ENCODE measurements at regions not wholly inside any gene's neighbourhood (a gene's known extent, or its start where the extent isn't known, plus 50 kb on each side); places are given as distances from the start of the nearest gene placed in this dataset.

DNA sequence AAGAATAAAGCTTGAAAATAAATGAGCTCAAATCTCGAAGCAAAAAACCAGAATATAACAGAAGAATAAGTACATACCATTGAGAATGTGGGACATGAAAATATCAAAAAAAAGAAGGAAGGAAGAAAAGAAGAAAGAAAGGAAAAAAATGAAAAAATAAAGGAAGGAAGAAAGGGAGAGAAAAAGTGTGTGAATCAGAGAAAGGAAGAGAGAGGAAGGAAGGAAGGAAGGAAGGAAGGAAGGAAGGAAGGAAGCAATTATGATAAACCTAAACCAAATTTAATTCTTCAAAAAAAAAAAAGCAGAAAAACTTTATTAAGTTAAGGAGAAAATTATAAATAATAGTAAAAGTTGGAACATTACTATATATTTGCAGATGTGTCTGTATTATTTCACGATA lies 949.8 kb downstream of the NLGN4X start:
- no peak for DNase-seq

- DNase-seq = no peak
Observed at GRCh38 chrX:5265324-5265850, 963.3 kb downstream of the NLGN4X start.

GRCh38 chrX:5250106-5250505 lies 978.6 kb downstream of the NLGN4X start:
- no peak for DNase-seq

DNA sequence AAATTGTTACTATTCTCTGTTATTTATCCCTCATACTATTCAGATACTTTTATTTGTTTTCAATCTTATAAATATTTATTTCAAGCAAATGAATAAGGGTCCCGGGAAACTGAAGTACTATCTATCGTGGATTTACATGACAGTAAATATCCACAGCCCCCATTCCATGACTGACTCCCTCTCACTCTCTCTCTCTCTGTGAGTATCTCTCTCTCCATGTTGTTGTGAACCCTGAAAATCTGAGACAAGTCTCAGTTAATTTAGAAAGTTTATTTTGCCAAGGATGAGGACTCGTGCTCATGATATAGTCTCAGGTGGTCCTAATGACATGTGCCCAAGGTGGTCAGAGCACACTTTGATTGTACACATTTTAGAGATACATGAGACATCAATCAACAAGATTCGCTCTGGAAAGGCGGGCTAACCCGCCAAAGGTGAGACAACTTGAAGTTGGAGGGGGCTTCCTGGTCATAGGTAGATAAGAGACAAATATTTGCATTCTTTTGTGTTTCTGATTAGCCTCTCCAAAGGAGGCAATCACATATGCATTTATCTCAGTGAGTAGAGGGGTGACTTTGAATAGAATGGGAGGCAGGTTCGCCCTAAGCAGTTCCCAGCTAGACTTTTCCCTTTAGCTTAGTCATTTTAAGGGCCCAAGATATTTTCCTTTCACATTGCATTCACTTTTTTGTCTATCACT lies 986.4 kb downstream of the NLGN4X start:
- DNase-seq = no peak

DNA sequence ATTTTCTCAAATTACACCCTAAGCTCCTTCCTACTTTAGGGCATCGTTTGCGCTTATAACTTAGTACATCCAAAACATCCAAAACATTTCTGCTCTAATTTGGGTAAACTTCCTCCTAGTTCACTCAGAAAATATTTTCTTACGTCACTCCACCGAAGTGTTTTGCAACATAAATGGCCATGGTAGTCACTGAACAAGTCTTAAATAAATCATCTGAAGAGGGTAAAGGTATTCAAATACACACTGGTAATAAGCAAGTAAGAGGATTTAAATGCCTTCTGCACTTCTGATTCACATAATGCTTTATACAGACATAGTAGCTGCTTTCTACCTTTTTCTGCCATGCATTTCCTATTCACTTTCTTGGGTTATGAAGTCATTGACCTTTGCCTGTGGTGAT lies 991.9 kb downstream of the NLGN4X start:
- DNase-seq = no peak

DNA sequence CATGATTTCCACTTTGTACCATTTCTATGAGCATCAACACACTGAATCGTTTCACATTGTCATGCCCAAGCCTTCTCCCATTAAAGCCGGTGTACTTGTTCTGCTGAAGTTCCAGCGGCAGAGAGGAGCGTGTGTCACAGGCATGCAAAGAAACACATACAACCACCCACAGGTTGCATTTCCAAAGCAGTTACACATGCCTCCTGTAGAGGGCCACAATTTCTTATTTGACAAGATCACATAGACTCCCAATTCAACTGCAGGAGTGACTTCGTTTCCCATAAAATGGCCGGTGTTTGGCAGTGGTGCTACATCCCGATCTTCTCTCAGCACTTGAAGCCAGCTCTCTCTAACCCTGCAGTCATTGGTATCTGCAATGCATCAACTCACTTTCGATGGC lies 992.6 kb downstream of the NLGN4X start:
- no peak for DNase-seq

DNA sequence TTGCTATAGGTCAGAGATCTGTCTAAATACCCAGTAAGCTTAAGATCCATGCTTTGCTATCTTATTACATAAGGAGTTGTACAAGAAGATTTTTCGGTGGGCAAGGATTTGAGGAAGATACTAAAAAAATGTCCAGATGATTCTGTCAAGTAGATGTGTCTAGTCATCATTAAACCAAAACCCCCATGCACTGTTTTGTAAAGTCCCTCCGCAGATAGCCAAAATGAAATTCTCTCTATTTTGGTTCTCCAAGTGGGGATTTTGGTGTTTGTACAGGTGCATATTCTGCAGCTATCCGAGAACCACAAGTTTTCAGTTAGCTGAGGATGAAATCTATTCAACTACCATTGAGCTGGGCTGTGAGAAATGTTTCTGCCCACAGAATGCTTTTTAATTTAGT lies 994.8 kb downstream of the NLGN4X start:
- no peak for DNase-seq

DNA sequence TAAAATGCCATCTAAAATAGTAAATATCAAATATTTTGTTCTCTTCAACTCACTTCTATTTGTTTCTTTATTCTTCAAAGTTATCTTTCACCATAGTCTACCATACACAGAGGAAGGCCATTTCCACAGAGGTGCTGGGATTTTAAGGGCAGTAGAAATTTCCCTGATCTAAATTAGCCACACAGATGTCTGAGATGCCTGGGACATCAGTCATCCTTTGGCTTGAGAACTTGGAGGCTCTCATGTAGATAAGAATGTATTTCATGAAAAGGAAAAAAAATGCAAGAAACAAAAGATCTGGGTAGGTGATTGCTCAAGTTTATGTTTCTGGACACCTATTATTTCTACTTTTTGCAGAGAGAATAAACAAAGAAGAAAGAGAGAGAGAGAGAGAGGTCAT lies 1008.2 kb downstream of the NLGN4X start:
- DNase-seq = no peak

GRCh38 chrX:5194806-5195205 lies 1033.9 kb downstream of the NLGN4X start:
- no peak for DNase-seq

DNA sequence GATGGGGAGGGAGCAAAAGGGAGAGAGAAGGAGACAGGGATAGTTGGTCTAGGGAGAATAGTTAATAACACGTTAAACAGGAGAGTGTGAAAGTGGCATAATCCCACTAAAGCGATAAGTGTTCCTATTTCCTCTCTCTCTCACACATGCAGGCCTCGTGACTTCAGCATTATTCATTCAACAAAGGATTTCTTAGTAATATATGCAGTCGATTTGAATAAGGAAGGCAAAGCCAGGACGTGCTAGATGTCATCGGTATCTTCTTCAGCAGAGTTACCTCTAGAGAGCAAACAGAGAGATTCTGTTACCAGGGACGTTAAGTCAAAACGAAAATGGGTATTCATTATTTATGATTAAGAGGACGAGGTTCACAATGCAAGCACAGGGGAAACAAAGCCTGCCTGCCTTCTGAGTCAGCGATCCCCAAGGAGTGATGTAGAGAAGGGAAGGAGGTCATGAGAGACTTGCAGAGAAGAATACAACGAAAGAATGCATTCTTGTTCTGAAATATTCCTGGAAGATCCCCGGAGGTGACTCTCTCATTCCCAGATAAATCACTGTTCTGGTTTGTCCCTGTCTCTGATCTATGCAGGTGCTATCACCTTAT lies 1048.4 kb downstream of the NLGN4X start:
- no peak for DNase-seq

GRCh38 chrX:5176766-5177165 lies 1051.9 kb downstream of the NLGN4X start:
- no peak for DNase-seq

DNA sequence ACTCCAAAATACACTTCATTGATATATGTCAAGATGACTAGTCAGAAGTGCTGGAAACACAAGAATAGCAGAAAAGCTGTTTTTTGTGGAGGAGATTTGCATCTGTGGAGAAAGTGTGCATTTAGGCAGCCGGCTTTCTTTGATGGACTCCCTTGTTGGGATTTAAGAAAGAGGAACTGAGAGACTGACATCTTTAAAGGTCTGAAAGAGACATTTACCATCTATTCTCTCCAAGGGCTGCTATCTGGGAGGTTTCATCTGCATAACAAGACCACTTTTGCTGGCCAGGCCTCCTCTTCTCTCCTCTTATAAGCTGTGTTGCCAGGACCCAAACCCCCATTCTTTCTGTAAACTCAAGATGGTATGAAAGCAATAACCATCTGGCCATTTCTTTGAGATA lies 1065.0 kb downstream of the NLGN4X start:
- no peak for DNase-seq

DNA sequence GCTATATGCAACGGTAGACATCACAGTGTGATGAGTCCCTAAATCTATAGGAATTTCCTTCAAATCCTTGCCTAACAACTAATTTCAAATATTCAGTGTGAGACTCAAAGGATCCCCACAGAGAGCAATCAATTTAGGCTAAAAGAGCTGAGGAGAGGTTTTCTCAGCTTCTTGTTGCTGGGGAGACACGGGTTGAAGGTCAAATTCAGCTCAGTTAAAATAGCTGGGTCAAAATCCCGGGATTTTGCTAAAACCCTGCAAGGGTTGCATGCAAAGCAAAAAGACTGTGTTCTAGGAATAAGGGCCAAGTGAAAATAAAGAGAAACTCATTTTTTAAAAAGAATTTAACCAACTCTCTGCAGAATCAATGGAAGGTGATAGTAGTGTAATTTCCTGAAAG lies 1073.4 kb downstream of the NLGN4X start:
- no peak for DNase-seq

DNA sequence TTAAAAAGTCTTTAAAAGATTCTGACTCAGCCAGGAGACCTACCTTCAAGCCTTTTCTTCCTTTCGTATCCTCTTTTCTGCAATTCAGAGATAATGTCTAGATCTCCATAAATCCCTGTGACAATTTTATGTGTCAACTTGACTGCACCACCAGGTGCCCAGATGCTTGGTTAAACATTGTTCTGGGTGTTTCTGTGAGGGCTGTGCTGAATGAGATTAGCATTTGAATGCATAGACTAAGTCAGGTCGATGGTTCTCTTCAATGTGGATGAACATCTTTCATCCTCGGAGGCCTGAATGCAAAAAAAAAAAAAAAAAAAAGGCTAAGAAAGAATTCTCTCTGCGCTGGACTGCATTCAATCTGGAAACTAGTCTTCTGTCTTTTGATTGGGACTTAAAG lies 1082.7 kb downstream of the NLGN4X start:
- DNase-seq = no peak

DNA sequence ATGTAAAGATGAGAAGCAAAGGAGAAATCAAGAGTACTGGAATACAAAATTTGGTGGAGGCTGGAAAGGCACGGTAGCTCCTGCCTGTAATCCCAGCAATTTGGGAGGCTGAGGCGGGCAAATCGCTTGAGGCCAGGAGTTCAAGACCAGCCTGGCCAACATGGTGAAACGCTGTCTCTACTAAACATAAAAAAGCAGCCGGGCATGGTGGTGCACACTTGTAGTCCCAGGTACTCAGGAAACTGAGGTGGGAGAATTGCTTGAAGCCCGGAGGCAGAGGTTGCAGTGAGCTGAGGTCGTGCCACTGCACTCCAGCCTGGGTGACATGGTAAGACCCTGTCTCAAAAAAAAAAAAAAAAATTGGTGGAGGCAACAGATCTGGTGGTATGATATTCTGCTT lies 1086.0 kb downstream of the NLGN4X start:
- no peak for DNase-seq

GRCh38 chrX:5122181-5122678 lies 1106.4 kb downstream of the NLGN4X start:
- no peak for DNase-seq

GRCh38 chrX:5117816-5118215 lies 1110.9 kb downstream of the NLGN4X start:
- no peak for DNase-seq

GRCh38 chrX:5113128-5113527 lies 1115.5 kb downstream of the NLGN4X start:
- no peak for DNase-seq

DNA sequence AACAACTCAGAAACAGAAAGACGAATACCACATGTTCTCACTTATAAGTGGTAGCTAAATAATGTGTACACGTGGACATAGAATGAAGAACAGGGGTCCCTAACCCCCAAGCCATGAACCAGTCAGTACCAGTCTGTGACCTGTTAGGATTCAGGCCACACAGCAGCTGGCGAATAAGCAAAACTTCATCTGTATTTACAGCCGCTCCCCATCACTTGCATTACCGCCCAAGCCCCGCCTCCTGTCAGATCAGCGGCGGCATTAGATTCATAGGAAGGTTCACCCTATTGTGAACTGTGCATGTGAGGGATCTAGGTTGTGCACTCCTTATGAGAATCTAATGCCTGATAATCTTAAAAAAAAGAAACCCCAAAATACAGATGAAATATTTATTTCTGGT lies 1128.7 kb downstream of the NLGN4X start:
- no peak for DNase-seq

- DNase-seq = no peak
Observed at GRCh38 chrX:5086388-5086787, 1142.3 kb downstream of the NLGN4X start.

GRCh38 chrX:5084279-5084678 lies 1144.4 kb downstream of the NLGN4X start:
- DNase-seq = no peak

DNA sequence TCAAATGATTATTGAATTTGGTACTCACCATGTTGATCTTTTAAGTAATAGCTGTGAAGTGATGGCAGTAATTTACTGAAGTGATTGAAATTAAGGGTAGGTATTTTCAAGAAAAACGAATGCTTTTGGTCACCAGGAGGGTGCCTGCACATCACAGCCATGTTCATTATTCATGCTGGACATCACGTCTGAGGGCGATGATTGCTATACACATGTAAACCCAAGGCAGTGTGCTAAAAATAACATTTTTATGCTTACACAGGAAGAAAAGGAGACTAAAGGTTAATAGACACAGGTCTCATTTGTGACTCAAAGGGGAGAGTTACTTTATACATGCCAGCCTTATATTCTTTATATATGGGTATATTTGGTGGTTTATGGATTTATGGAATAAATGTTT lies 1146.0 kb downstream of the NLGN4X start:
- DNase-seq = no peak

- DNase-seq = no peak
Observed at GRCh38 chrX:5080791-5081190, 1147.9 kb downstream of the NLGN4X start.

DNA sequence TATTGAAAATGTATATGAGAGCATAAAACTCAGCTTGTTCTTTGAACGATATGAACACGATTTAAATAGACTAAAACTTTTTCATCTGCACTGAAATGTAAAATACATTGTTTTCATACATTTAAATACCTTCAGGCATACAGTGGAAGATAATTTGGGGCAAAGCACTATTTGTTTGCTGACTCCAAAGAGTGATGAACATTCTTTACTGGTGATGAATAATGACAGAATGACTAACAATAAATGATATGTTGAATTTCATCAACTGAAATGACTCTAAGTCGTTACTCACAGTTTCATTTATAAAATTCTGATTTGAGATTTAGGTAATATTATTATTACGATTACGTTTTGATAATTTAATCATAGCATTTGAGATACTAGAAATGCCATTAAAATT lies 1160.1 kb downstream of the NLGN4X start:
- no peak for DNase-seq

GRCh38 chrX:5057786-5058185 lies 1170.9 kb downstream of the NLGN4X start:
- no peak for DNase-seq
